Prostate gland (tissue), 2 donors: ENCODE measurements at regions not wholly inside any gene's neighbourhood (a gene's known extent, or its start where the extent isn't known, plus 50 kb on each side); places are given as distances from the start of the nearest gene placed in this dataset.

ENCODE experiments used
- DNase-seq: peaks from one replicate; pipeline ENCODE4 v3.0.0-alpha.2; 2019; ENCODE audit warnings: low spot score
- H3K27ac ChIP-seq, 2 donors: fragments of 200-600 bp; sonication (generic); 2 replicates each; pipeline ENCODE4 v1.5.1; 2017 to 2019
- H3K27me3 ChIP-seq: fragments of 200-600 bp; sonication (generic); replicated peaks from 2 replicates; pipeline ENCODE4 v1.5.1; 2019; ENCODE audit not compliant: insufficient read depth
- H3K36me3 ChIP-seq, 2 donors: fragments of 200-600 bp; sonication (generic); 1 replicate in 1 of 2; 2 replicates in 1 of 2; pipeline versions ENCODE4 v1.5.1 to v1.8.1; 2017 to 2019
- H3K4me1 ChIP-seq: fragments of 200-600 bp; sonication (generic); replicated peaks from 2 replicates; pipeline ENCODE4 v1.5.1; 2019
- H3K4me3 ChIP-seq, 2 donors: fragments of 200-600 bp; sonication (generic); 2 replicates each; pipeline ENCODE4 v1.5.1; 2017 to 2019
- H3K9me3 ChIP-seq: fragments of 200-600 bp; sonication (generic); 2 replicates; pipeline ENCODE4 v1.5.1; 2017
- POLR2A ChIP-seq: fragments of 450-650 bp; IDR thresholded peaks from one replicate; pipeline ENCODE4 v1.6.1; 2016; ENCODE audit warnings: antibody characterized with exemption, mild to moderate bottlenecking
- POLR2AphosphoS5 ChIP-seq: sonication (generic); formaldehyde crosslinking; IDR thresholded peaks from one replicate; pipeline ENCODE4 v1.6.1; 2017; ENCODE audit warnings: antibody characterized with exemption
- WGBS: methylation state at CpG from one replicate; pipeline ENCODE4 v1.1.5; 2018; 5-methylcytosine and 5-hydroxymethylcytosine counted together
- intact Hi-C: fragments of 100-400 bp; cut with DNase I; formaldehyde crosslinking; loops from one replicate; pipeline ENCODE4 v1.14.2; 2022
- TF ChIP-seq, protein P1 (sequence below), 4 experiments: fragments of 200-600 bp in 2 of 4; fragments of 450-650 bp in 2 of 4; sonication (generic) in 2 of 4; IDR thresholded peaks; 1 replicate in 3 of 4; 2 replicates in 1 of 4; pipeline ENCODE4 v1.5.1; 2016 to 2019; ENCODE audit warnings: antibody characterized with exemption in 4 of 4, mild to moderate bottlenecking in 2 of 4, moderate library complexity in 2 of 4

- H3K4me3 ChIP-seq, result no peak overlapping the region
- H3K27ac ChIP-seq, result no peak overlapping the region
- no peak for DNase-seq
- intact Hi-C loops, result no loop called here
- 64% methylated on average over 2 of the region's 2 CpGs for WGBS
- H3K27me3 ChIP-seq, result no peaks in the 10 kb centered on the region
- H3K4me1 ChIP-seq, result no peaks in the 10 kb centered on the region
- TF ChIP-seq, protein P1, sequence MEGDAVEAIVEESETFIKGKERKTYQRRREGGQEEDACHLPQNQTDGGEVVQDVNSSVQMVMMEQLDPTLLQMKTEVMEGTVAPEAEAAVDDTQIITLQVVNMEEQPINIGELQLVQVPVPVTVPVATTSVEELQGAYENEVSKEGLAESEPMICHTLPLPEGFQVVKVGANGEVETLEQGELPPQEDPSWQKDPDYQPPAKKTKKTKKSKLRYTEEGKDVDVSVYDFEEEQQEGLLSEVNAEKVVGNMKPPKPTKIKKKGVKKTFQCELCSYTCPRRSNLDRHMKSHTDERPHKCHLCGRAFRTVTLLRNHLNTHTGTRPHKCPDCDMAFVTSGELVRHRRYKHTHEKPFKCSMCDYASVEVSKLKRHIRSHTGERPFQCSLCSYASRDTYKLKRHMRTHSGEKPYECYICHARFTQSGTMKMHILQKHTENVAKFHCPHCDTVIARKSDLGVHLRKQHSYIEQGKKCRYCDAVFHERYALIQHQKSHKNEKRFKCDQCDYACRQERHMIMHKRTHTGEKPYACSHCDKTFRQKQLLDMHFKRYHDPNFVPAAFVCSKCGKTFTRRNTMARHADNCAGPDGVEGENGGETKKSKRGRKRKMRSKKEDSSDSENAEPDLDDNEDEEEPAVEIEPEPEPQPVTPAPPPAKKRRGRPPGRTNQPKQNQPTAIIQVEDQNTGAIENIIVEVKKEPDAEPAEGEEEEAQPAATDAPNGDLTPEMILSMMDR (IDR thresholded peaks at IDR 0.05), result no peak
- TF ChIP-seq POLR2AphosphoS5 (no peak), POLR2A (no peak)
- no peaks in the 10 kb centered on the region for H3K9me3 ChIP-seq
- H3K36me3 ChIP-seq, result no peaks in the 10 kb centered on the region
These were observed 171.6 kb upstream of the PPP2R2B start for GRCh38 chr5:147050172-147050571.

DNA sequence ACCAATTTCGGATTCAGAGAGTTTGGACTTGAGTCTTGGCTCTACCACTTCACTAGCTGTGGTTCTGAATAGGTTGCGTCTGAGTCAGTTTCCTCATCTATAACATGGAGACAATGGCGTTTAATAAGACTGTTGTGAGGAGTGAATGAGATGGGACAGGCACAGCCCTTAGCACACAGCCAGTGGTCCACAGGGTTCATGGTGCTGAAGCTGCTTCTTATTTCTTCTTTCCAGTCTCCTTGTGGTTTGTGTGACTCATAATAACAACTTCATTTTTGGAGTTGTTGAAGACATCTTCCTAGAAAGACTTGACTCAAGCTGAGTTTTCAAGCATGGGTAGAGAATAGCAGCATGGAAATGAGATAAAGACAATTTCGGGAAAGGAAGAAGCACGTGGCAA is 172.6 kb upstream of the PPP2R2B start:
- no peak for DNase-seq
- no peaks in the 10 kb centered on the region for H3K36me3 ChIP-seq
- TF ChIP-seq POLR2AphosphoS5 (no peak), POLR2A (no peak)
- TF ChIP-seq, protein P1 (IDR thresholded peaks at IDR 0.05), result no peak
- H3K27me3 ChIP-seq, result no peaks in the 10 kb centered on the region
- 86% methylated on average over 5 of the region's 5 CpGs for whole genome bisulfite sequencing
- intact Hi-C loops, result no loop called here
- no peaks in the 10 kb centered on the region for H3K9me3 ChIP-seq
- H3K4me3 ChIP-seq, result no peak overlapping the region
- H3K4me1 ChIP-seq, result no peaks in the 10 kb centered on the region
- H3K27ac ChIP-seq, result no peak overlapping the region

DNA sequence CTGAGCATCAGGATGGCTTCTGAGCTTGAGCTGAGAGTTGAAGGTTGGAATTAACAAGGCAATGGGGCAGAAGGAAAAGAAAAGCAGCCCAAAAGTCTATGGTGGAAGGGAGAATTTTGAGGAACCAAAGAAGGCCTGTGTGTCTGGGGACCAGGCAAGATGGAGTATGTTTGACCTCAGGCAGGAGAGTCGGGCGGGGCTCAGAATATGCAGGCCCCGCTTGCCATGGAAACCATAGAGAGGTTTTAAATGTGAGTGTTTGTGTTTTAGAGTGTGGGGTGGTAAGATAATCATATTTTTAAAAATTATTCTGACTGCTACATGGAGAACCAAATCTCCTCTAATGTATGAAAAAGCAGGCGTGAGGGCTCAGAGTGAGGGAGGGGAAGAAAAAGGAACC is 174.0 kb upstream of the PPP2R2B start:
- intact Hi-C loops, result no loop called here
- 95% methylated on average over 4 of the region's 4 CpGs for WGBS
- TF ChIP-seq POLR2AphosphoS5 (no peak), POLR2A (no peak)
- TF ChIP-seq, protein P1 (IDR thresholded peaks at IDR 0.05), result no peak
- no peak overlapping the region for H3K27ac ChIP-seq
- H3K4me1 ChIP-seq, result no peaks in the 10 kb centered on the region
- no peaks in the 10 kb centered on the region for H3K36me3 ChIP-seq
- DNase-seq, result no peak
- no peaks in the 10 kb centered on the region for H3K27me3 ChIP-seq
- H3K4me3 ChIP-seq, result no peak overlapping the region
- no peaks in the 10 kb centered on the region for H3K9me3 ChIP-seq

DNA sequence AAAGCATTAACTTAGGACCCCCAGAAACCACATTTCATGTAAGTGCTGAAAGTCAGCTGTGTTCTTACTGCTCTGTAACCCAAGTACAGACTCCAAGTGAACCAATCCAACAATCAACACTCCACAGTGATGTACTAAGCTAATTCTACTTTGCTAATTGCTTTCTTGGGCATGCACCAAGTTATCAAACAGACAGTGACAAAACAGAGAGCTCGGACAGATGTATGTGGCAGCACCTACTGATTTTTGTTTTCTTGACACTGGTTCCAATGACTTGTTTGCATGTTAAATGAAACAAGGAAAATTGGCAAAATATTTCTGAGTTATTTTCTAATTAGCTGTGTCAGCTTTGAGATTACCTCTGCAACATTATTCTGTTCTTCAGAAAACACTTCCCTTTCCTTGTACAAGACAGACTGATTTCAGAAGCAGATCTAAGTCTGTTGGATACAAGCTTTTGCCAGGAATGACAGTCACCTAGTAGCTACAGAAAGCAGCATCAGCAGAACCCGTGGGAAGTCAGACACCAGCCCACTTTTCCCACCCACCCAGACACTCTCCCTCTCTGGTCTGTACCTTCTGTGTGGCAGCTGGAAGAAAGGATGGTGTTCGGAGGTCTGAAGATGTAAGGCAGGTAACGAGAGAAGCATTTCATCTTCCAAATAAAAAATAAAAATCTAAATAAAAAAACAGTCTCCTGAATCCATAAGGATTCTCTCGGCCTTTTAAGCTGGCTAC is 176.7 kb upstream of the PPP2R2B start:
- peaks cover 5% of the 10 kb centered on the region for H3K27me3 ChIP-seq
- no peaks in the 10 kb centered on the region for H3K9me3 ChIP-seq
- H3K27ac ChIP-seq, result no peak overlapping the region
- TF ChIP-seq POLR2AphosphoS5, result no peak
- no peak for TF ChIP-seq POLR2A
- TF ChIP-seq, protein P1 (IDR thresholded peaks at IDR 0.05), result no peak
- 51% methylated on average over 5 of the region's 5 CpGs for WGBS
- no peaks in the 10 kb centered on the region for H3K4me1 ChIP-seq
- no peak for DNase-seq
- H3K4me3 ChIP-seq, result no peak overlapping the region
- no peaks in the 10 kb centered on the region for H3K36me3 ChIP-seq
- intact Hi-C loops, result no loop called here
